KOPT-K1 (cell line): ENCODE measurements at regions not wholly inside any gene's neighbourhood (a gene's known extent, or its start where the extent isn't known, plus 50 kb on each side); places are given as distances from the start of the nearest gene placed in this dataset.

Experiments used
- H3K27ac ChIP-seq: fragments of 200-600 bp; sonication (generic); 2 replicates; pipeline ENCODE4 v1.5.1; 2016; ENCODE audit warnings: antibody characterized with exemption, mild to moderate bottlenecking, low read depth, low read length; ENCODE audit not compliant: poor library complexity, severe bottlenecking
- H3K36me3 ChIP-seq: fragments of 200-600 bp; sonication (generic); 2 replicates; pipeline ENCODE4 v1.5.1; 2017; ENCODE audit warnings: antibody characterized with exemption, mild to moderate bottlenecking, low read length, moderate library complexity; ENCODE audit not compliant: insufficient read depth
- H3K9me3 ChIP-seq: fragments of 200-600 bp; sonication (generic); 2 replicates; pipeline ENCODE4 v1.5.1; 2017; ENCODE audit warnings: antibody characterized with exemption, low read length, mild to moderate bottlenecking; ENCODE audit not compliant: insufficient read depth, poor library complexity, severe bottlenecking

DNA sequence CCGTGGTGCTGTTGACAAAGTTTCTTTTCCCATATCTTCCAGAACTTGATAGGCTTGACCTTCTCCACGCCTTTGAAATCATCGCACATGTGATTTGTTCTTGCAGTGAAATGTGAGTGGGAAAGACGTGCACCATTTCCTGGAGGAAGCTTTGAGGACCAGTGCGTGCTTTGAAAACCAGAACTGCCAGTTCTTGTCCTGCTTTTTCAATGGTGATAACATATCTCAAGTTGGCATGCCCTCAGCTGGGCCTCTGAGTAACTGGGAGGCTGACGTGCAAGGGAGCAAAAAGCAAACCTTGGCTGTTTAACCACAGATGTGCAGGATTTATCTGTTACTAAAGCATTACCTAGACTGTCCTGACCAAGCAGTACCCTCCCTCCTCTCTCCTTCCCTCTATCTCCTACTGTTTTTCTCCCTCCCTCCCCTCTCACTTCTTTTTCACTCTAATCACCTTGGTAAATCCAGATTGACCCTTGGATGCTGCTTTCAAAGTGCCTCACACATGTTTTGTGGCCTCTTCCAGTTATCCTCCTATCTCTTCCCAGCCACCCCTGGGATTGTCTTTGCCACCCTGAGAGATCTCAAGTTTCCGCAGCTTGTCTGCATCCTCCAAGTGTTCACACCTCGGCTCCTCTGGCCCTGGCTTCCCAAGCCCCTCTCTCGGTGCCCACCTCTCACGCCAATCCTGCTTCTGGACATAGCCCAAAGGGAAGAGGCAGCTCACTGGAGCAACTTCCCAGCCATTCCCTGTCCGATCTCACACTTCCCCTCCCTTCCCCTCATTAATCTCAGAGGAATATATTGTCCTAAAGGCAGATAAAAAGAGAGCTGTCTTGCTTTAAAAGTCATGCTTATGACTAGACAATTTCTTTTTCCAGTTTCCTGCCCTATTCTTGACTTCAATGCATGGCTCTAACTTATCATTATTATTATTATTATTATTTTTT is 198.3 kb downstream of the ERCC6L2 start:
- Histone ChIP-seq H3K9me3 (no peaks in the 10 kb centered on the region), H3K36me3 (no peaks in the 10 kb centered on the region), H3K27ac (no peak overlapping the region)

DNA sequence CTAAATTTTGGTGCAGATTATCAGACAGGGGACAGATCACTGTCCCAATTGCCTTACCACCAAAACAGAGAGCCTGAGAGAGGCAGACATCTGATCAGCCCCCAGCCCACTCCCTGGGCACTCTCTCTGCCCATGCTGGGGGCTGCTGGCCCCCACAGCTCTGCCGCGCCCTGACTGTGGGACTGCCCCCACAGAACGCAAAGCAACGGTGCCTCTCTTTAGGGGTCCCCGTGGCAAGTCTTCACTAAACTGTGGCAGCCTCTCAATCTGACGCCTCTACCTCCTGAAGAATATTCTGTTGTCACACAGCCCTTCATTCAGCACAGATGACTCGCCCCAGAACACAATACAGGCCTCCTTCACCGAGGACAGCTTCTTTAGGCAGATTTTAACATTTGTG is 197.4 kb downstream of the ERCC6L2 start:
- H3K36me3 ChIP-seq: no peaks in the 10 kb centered on the region
- no peaks in the 10 kb centered on the region for H3K9me3 ChIP-seq
- H3K27ac ChIP-seq: no peak overlapping the region

DNA sequence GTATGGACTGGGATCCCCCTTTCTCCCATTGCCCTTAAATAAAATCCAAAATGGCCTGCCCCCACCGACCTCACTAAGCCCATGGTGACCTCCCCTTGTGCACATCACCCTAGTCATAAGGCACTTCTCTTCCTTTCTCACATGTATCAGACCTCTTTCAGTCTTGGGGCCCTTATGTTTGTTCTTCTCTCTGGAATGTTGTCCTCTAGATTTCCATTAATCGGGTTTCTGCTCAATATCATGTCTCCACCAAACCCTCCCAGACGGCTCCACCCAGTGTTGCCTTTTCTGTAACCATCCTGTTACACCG is 196.3 kb downstream of the ERCC6L2 start:
- no peak overlapping the region for H3K27ac ChIP-seq
- H3K9me3 ChIP-seq: no peaks in the 10 kb centered on the region
- H3K36me3 ChIP-seq: no peaks in the 10 kb centered on the region

DNA sequence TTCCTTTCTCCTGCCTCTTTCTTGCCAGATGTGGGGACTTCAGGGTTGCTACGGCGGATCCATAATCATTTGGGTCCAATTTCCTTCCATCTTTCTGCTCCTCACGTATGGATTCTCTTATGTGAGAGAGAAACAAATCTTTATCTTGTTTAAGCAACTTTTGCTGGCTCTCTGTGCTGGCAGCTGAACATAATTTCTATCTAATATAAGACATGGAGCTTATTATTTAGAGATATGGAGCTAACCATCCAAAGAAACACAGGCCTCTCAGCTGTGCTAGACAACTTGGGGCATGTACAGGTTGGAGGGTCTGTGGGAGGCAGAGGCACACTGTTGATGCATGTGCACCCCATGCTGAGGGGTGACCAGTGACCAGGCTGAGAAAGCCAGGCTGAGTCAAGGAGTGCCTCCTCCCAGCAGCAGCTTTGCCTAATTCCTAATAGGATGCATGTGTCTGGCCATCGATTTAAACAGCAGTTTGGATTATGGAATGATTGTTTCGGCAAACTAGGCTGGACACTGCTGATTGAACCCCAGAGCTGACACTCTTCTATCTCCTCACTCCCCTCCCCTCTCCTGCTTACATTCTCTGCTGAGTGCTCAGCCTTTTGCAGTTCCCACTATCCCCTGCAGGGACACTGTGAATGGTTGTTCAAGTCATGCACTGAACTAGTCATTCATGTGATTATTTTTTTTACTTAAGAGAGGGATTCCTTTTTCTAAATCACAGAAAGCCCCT is 195.8 kb downstream of the ERCC6L2 start:
- Histone ChIP-seq H3K27ac (no peak overlapping the region), H3K9me3 (no peaks in the 10 kb centered on the region), H3K36me3 (no peaks in the 10 kb centered on the region)

DNA sequence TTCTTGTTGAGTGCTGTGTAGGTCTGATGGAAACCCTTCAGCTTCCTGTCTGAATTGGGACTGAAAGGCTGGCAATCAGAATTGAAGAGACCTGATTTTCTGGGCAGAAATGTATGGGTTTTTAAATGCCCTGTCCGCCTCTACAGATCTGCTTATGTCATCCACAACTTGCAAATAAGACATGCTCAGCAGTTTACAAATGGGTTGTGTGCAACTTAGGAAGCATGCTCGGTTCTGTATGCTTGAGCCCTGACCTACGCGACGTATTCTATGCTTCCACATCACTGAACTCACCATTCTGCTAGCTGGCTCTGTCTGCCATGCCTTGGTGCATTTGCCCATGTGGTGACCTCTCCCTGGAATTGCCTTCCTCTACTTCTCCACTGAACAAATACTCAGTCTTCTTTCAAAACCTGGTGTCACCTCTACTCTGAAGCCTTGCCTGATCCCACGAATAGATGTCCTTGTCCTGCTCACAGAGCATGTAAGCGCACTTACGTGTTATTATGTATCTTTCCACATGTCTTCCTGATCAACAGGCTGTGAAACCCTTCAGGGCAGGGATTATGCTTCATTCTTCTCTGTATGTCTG is 194.2 kb downstream of the ERCC6L2 start:
- Histone ChIP-seq H3K9me3 (no peaks in the 10 kb centered on the region), H3K27ac (no peak overlapping the region), H3K36me3 (no peaks in the 10 kb centered on the region)

DNA sequence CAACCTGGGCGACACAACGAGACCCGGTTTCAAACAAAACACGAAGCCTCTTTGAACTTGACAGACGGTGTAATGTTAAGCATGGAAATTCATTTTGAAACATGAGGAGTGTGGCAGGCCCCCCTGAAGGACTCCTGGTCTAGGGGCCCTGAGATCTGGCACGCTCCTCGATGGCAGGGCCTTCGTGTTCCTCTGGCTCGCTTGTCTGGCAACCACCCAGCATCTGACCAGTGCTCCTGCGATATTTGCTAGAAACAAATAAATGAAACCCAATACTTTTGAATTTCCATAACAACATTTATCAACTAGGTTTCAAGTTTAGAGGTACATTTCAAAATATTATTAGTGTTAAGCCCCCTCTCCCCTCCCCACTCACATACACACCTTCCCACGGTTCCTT is 193.0 kb downstream of the ERCC6L2 start:
- H3K9me3 ChIP-seq: no peaks in the 10 kb centered on the region
- H3K36me3 ChIP-seq: no peaks in the 10 kb centered on the region
- H3K27ac ChIP-seq: no peak overlapping the region

DNA sequence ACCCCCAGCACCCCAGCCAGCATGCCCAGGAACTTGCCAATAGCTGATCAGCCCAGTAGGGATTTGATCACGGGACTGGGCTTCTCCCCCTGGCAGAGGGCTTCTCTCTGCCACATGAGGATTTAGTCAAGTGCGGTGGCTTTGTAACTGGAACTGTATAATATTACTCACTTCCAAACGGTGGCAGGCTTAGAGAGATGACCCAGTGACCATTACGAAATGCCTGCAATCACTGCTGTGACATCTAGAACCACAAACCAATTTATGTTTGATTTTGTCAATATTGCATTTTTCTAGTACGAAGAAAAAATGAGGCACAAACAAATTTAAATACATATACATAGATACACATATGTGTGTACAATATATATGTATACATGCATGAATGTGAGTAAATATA is 192.1 kb downstream of the ERCC6L2 start:
- no peaks in the 10 kb centered on the region for H3K36me3 ChIP-seq
- H3K27ac ChIP-seq: no peak overlapping the region
- no peaks in the 10 kb centered on the region for H3K9me3 ChIP-seq

DNA sequence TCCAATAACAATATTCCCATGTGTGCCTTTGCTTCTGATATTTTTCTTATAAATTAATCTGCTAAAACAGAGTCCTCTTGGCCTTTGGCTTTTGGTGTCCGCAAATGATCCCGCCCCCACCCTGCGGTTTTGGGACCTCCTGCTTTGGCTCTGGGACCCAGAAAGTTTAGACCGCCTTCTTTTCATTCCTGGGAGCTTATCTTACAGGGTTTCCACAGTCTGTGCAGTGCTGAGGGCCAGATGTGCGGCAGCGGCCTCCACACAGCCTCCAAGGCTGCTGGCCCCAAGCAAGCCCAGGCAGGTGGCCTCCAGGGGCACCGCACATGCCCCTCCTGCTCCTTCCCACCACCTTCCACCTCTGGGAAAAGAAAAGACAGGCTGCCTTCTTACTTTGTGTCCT is 191.5 kb downstream of the ERCC6L2 start:
- H3K9me3 ChIP-seq: no peaks in the 10 kb centered on the region
- H3K36me3 ChIP-seq: no peaks in the 10 kb centered on the region
- H3K27ac ChIP-seq: no peak overlapping the region

DNA sequence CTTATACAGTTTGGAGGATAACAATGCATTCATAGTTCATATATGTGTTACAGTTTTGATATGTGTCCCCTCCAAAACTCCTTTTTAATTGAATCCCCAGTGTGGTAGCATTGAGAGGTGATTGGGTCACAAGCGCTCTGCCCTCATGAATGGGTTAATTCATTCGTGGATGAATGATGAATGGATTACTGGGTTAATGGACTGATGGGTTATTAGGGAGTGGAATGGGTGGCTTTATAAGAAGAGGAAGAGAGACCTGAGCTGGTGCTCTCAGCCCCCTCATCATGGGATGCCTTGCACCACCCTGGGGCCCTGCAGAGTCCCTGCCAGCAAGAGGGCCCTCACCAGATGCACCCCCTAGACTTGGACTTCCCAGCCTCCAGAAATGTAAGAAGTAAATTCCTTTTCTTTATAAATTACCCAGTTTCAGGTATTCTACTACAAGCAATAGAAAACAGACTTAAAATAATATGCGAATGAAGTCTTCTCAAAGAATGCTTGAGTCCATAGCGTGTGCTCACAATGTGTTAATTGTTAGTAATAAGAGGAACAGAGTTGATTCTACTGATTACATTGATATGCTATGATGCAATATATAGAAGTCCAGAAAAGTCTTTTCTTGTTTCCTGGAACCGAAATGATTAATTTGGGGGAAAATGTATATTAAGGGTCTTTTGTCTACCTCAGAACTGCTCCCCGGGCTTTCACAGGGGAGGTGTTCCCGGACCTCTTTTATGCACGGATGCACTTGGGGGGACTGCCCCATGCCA is 190.2 kb downstream of the ERCC6L2 start:
- no peak overlapping the region for H3K27ac ChIP-seq
- no peaks in the 10 kb centered on the region for H3K9me3 ChIP-seq
- H3K36me3 ChIP-seq: no peaks in the 10 kb centered on the region

DNA sequence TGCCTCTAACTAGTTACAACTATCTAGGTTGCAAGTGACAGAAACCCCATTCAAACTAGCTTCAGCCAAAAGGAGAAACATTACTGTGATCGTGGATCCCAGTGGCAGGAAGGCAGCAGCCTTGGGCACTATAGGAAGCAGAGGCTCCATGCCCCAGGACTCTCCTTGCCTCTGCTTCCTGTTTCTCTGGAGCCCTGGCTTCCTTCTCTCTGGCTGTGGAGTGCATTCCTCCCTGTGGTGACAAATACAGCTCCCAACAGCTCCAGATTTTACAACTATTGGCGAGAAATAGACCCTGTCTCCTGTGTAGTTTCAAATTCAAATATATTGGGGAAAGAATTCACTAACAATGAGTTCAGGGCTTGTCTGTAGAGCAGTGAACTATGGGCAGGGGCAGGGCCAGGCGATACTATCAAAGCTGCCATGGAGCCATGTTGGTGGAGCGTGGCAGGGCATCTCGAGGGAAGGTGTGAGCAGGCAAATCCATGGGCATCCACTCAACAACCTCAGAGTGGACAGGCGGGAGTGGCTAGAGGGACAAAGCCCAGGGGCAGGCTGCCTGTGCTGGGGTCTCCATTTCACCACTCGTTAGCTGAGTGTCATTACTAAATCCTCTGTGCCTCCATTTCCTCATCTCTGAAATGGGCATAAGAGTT is 189.5 kb downstream of the ERCC6L2 start:
- no peaks in the 10 kb centered on the region for H3K9me3 ChIP-seq
- no peak overlapping the region for H3K27ac ChIP-seq
- no peaks in the 10 kb centered on the region for H3K36me3 ChIP-seq

DNA sequence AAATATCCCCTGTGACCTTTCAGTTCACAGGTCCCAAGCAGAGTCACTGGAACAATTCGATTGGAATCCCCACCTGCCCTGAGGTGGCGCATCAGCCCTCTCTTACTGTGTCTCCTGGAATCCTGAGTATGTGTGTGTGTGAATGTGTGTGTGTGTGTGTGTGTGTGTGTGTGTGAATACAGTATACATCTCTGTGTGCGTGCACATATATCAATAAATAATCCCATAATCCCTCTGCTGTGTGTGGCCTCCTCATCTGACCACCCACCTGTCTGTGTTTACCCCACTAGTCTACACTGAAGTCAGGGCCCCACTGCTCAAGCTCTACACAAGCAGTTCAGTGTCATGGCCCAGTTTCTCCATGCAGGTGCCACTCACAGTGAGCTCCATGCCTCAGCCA is 187.4 kb downstream of the ERCC6L2 start:
- H3K9me3 ChIP-seq: no peaks in the 10 kb centered on the region
- H3K27ac ChIP-seq: no peak overlapping the region
- H3K36me3 ChIP-seq: no peaks in the 10 kb centered on the region

DNA sequence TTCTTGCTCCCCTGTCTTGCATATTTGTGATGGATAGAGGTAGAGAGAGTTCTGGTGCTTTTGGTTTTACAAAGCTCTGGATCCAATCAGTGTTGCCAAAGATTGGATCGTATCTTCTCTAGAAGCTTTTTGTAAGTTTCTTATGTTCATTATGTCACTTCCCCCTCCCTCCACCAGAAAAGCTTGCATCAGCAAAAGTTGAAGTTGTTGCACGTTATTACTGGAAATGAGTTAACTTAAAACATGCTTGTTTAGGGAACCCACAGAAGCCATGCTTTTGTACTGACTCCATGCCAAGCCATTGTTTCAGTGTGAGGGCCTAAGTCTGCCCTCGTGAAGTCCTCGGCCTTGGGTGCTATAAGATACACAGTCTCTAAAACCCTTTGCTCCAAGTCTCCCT is 186.5 kb downstream of the ERCC6L2 start:
- no peak overlapping the region for H3K27ac ChIP-seq
- no peaks in the 10 kb centered on the region for H3K9me3 ChIP-seq
- no peaks in the 10 kb centered on the region for H3K36me3 ChIP-seq

DNA sequence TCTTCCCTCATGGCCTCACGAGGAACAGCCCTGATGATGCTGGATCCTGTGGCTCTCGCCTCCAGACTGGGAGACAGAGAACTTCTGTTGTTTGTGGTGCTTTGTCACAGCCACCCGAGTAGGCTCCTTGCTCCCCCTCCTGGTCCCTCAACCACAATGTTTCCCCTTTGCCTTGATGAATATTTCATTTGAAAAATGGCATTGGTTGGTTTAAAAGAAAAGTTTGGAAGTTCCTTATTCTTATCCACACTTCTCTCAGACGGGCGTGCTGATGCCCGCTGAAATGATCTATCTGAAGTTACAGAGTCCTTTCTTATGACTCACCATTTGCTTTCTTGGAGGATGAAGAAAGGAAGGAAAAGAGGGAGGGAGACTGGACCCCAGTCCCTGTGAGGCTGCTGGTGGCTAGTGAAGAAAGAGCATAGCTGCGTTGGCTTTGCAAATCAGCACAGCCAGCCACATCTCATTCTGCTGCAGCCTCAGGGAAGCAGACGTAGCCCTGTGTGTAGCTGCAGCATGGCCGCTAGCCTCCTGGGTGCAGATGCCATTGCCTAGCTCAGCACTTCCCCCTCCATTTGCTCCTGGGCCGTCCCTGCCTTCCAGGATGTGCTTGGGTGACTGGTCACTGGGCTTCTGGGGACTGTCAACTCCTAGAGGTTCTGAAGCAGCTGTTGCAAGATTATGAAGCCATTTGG is 185.9 kb downstream of the ERCC6L2 start:
- Histone ChIP-seq H3K36me3 (no peaks in the 10 kb centered on the region), H3K27ac (no peak overlapping the region), H3K9me3 (no peaks in the 10 kb centered on the region)

DNA sequence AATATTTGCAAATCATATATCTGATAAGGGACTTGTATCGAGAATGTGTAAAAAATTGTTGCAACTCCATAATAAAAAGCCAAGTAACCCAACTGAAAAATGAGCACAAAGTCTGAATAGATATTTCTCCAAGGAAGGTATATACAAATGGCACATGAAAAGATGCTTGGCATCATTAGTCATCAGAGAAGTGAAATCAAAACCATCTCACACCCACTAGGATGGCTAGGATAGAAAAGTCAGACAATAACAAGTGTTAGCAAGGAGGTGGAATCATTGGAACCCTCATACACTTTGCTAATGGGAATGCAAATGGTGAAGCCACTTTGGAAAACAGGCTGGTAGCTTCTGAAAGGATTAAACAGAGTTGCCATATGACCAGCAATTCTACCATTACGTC is 182.7 kb downstream of the ERCC6L2 start:
- Histone ChIP-seq H3K36me3 (no peaks in the 10 kb centered on the region), H3K27ac (no peak overlapping the region)

More for the DNA sequence above, 182.7 kb downstream of the ERCC6L2 start:
- H3K9me3 ChIP-seq: peaks cover 7% of the 10 kb centered on the region
